HEK293 (cell line): ENCODE measurements at regions not wholly inside any gene's neighbourhood (a gene's known extent, or its start where the extent isn't known, plus 50 kb on each side); places are given as distances from the start of the nearest gene placed in this dataset.

Experiments
- TCF7L2 ChIP-seq: IDR thresholded peaks from 2 replicates; pipeline ENCODE4 v1.6.1; 2011; ENCODE audit warnings: low read depth, mild to moderate bottlenecking, inconsistent platforms, low read length, moderate library complexity, borderline replicate concordance
- ZBTB21 ChIP-seq: fragments of 450-650 bp; formaldehyde crosslinking; IDR thresholded peaks from 2 replicates; pipeline ENCODE4 v1.5.1; 2017; ENCODE audit warnings: missing biosample characterization, missing genetic modification characterization
- ZNF639 ChIP-seq: fragments of 450-650 bp; formaldehyde crosslinking; IDR thresholded peaks from 2 replicates; pipeline ENCODE4 v1.5.1; 2016; ENCODE audit warnings: missing biosample characterization, missing genetic modification characterization
- ZNF707 ChIP-seq: fragments of 450-650 bp; formaldehyde crosslinking; IDR thresholded peaks from 2 replicates; pipeline ENCODE4 v1.5.1; 2016; ENCODE audit warnings: missing biosample characterization, missing genetic modification characterization
- ZSCAN18 ChIP-seq: fragments of 450-650 bp; formaldehyde crosslinking; IDR thresholded peaks from 2 replicates; pipeline ENCODE4 v1.5.1; 2016; ENCODE audit warnings: missing biosample characterization, missing genetic modification characterization
- TF ChIP-seq, protein P1 (sequence below): fragments of 450-650 bp; formaldehyde crosslinking; IDR thresholded peaks from 2 replicates; pipeline ENCODE4 v1.5.1; 2016; ENCODE audit warnings: missing biosample characterization, missing genetic modification characterization

DNA sequence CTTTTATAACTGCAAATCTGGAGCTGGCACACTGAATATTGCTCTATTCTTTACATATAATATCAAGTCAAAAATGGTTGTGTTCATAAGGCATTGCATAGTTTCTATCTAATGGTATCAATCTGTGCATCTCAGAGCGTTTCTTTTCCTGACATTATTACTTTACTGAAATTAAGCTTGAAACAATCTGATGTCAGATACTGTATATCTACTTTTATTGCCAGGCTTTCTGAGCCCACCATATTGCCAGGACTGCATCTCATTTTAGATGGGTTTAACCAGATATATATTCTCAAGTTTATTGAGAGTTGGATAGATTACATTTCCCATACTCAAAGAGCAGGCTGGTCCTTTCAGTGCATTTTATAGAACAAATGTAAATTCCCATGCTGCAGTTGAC lies 122.7 kb upstream of the MEIS2 start:
- TF ChIP-seq ZNF707 (tag by site-specific recombination) = no peak
- no peak for TF ChIP-seq TCF7L2
- no peak for TF ChIP-seq ZBTB21 (tag by site-specific recombination)
- TF ChIP-seq ZSCAN18 (tag by site-specific recombination) = no peak
- TF ChIP-seq, protein P1, sequence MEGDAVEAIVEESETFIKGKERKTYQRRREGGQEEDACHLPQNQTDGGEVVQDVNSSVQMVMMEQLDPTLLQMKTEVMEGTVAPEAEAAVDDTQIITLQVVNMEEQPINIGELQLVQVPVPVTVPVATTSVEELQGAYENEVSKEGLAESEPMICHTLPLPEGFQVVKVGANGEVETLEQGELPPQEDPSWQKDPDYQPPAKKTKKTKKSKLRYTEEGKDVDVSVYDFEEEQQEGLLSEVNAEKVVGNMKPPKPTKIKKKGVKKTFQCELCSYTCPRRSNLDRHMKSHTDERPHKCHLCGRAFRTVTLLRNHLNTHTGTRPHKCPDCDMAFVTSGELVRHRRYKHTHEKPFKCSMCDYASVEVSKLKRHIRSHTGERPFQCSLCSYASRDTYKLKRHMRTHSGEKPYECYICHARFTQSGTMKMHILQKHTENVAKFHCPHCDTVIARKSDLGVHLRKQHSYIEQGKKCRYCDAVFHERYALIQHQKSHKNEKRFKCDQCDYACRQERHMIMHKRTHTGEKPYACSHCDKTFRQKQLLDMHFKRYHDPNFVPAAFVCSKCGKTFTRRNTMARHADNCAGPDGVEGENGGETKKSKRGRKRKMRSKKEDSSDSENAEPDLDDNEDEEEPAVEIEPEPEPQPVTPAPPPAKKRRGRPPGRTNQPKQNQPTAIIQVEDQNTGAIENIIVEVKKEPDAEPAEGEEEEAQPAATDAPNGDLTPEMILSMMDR (tag by site-specific recombination) = no peak
- TF ChIP-seq ZNF639 (tag by site-specific recombination) = no peak
